ENCODE measurements at regions not wholly inside any gene's neighbourhood (a gene's known extent, or its start where the extent isn't known, plus 50 kb on each side); places are given as distances from the start of the nearest gene placed in this dataset.

DNA sequence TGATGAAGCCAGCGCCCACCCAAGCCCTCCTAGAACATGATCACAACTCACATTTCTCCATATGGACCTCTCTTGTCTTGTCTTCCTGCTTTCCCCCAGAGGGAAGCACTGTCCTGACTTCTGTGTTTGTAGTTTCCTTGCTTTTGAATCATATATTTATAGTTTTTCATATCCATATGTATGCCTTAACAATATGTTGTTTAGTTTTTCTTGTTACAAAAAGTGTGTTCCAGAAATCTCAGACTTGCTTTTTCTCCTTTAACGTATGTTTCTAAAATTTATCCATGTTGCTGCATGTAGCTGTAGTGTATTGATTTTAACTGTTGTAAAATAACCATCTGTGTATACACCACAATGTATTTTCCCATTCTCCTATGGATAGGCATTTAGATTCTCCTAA lies 182.0 kb upstream of the SMIM23 start:
- H3K4me3 ChIP-seq = no peak overlapping the region
- no peaks in the 10 kb centered on the region for H3K4me1 ChIP-seq (ENCODE audit: insufficient read depth)
- no peaks in the 10 kb centered on the region for H3K79me2 ChIP-seq (ENCODE audit: insufficient read depth)
- no peaks in the 10 kb centered on the region for H4K20me1 ChIP-seq (ENCODE audit: insufficient read depth)
- TF ChIP-seq EZH2 (IDR thresholded peaks at IDR 0.05; ENCODE audit: insufficient read depth, poor library complexity, severe bottlenecking) (no peak), EZH2phosphoT487 (IDR thresholded peaks at IDR 0.05; ENCODE audit: insufficient read depth, low read depth) (no peak)
- H2AFZ ChIP-seq = no peak overlapping the region
- no peaks in the 10 kb centered on the region for H3K9me2 ChIP-seq (ENCODE audit: insufficient read depth)
- 79 to 89% methylated on average over 2 of the region's 2 CpGs for WGBS, 2 experiments (ENCODE audit: low coverage in 1 of 2, low lambda C conversion rate in 2 of 2, missing lambda C conversion rate in 2 of 2)
- no peaks in the 10 kb centered on the region for H3K36me3 ChIP-seq (ENCODE audit: low read depth)
- no peak overlapping the region for H3K9ac ChIP-seq
- in situ Hi-C loops (cut with MboI) = no loop called here
- H3K4me2 ChIP-seq (ENCODE audit: unreplicated experiment) = no peak overlapping the region
- no peak overlapping the region for H3K27ac ChIP-seq
- H3K9me3 ChIP-seq (ENCODE audit: low read depth) = no peaks in the 10 kb centered on the region
- peaks cover 26% of the 10 kb centered on the region for H3K27me3 ChIP-seq (replicated peaks; ENCODE audit: insufficient read depth)
- no peak for DNase-seq
- H3F3A ChIP-seq (ENCODE audit: insufficient read depth) = no peaks in the 10 kb centered on the region

GRCh38 chr5:171604195-171604594 lies 181.4 kb upstream of the SMIM23 start:
- Histone ChIP-seq H3K27ac (no peak overlapping the region), H3K9me2 (ENCODE audit: insufficient read depth) (no peaks in the 10 kb centered on the region), H3K9ac (no peak overlapping the region), H3K4me1 (ENCODE audit: insufficient read depth) (no peaks in the 10 kb centered on the region), H3K36me3 (ENCODE audit: low read depth) (no peaks in the 10 kb centered on the region), H4K20me1 (ENCODE audit: insufficient read depth) (no peaks in the 10 kb centered on the region), H3K4me2 (ENCODE audit: unreplicated experiment) (no peak overlapping the region), H3K4me3 (no peak overlapping the region), H3K27me3 (replicated peaks; ENCODE audit: insufficient read depth) (peaks cover 26% of the 10 kb centered on the region), H3K79me2 (ENCODE audit: insufficient read depth) (no peaks in the 10 kb centered on the region), H3F3A (ENCODE audit: insufficient read depth) (no peaks in the 10 kb centered on the region), H3K9me3 (ENCODE audit: low read depth) (no peaks in the 10 kb centered on the region), H2AFZ (no peak overlapping the region)
- no peak for DNase-seq
- in situ Hi-C loops (cut with MboI) = no loop called here
- TF ChIP-seq EZH2 (IDR thresholded peaks at IDR 0.05; ENCODE audit: insufficient read depth, poor library complexity, severe bottlenecking) (no peak), EZH2phosphoT487 (IDR thresholded peaks at IDR 0.05; ENCODE audit: insufficient read depth, low read depth) (no peak)

DNA sequence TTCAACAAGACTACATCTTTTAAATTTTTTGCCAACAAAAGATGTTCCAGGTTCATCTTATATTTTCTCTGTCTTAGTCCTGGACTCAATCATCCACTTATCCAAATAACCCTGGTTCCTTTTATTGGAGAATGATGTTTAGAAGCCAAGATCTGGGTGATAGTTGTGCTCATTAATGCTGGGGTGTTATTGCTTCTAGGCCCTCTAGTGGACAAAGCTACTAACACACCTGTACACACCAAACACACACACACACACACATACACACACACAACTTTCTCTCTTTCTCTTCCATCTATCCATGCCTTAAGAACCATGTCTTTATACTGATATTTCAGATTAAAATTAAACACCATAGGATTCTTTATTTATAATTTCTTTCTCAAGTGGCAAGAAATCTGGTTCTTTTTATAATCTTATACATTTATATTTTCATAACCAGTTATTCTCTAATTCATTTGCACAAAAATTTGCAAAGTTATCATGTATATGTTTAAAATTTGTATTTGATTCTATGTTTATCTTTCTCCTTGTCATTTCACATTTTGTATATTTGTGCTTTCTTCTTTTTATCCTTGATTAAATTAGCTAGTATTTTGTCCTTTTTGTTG lies 179.1 kb upstream of the SMIM23 start:
- peak; percentile 38 for DNase-seq

DNA sequence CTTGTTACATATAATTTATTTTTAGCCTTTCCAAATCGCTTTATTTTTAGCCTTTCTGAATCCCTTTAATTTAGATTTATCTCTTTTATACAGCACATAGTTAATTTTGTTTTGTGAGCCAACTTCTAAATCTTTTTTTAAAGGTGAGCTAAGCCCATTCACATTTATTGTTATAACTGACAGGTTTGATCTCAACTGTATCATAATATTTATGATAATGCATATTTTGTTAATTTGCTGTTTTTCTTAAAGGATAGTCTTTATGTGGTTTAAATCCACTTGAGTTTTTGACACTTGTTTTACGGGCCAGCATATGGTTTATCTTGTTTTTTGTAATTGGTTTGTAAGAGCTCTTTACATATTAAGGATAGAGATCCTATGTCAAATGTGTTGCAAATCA lies 177.8 kb upstream of the SMIM23 start:
- H3K79me2 ChIP-seq (ENCODE audit: insufficient read depth) = no peaks in the 10 kb centered on the region
- no peak overlapping the region for H3K27ac ChIP-seq
- no peaks in the 10 kb centered on the region for H4K20me1 ChIP-seq (ENCODE audit: insufficient read depth)
- in situ Hi-C loops (cut with MboI) = no loop called here
- no peaks in the 10 kb centered on the region for H3K9me2 ChIP-seq (ENCODE audit: insufficient read depth)
- TF ChIP-seq EZH2 (IDR thresholded peaks at IDR 0.05; ENCODE audit: insufficient read depth, poor library complexity, severe bottlenecking) (no peak), EZH2phosphoT487 (IDR thresholded peaks at IDR 0.05; ENCODE audit: insufficient read depth, low read depth) (no peak)
- H3K9ac ChIP-seq = no peak overlapping the region
- no peak overlapping the region for H2AFZ ChIP-seq
- no peaks in the 10 kb centered on the region for H3K36me3 ChIP-seq (ENCODE audit: low read depth)
- no peak for DNase-seq
- no peaks in the 10 kb centered on the region for H3K4me1 ChIP-seq (ENCODE audit: insufficient read depth)
- H3K27me3 ChIP-seq (replicated peaks; ENCODE audit: insufficient read depth) = peaks cover 19% of the 10 kb centered on the region
- H3K9me3 ChIP-seq (ENCODE audit: low read depth) = no peaks in the 10 kb centered on the region
- 41% methylated on average over 2 of the region's 2 CpGs for WGBS, 2 experiments (ENCODE audit: low coverage in 1 of 2, low lambda C conversion rate in 2 of 2, missing lambda C conversion rate in 2 of 2)
- no peak overlapping the region for H3K4me2 ChIP-seq (ENCODE audit: unreplicated experiment)
- H3K4me3 ChIP-seq = no peak overlapping the region
- no peaks in the 10 kb centered on the region for H3F3A ChIP-seq (ENCODE audit: insufficient read depth)

More for the DNA sequence above, 179.1 kb upstream of the SMIM23 start:
- Histone ChIP-seq H4K20me1 (ENCODE audit: insufficient read depth) (no peaks in the 10 kb centered on the region), H3K4me3 (no peak overlapping the region), H3F3A (ENCODE audit: insufficient read depth) (no peaks in the 10 kb centered on the region), H3K36me3 (ENCODE audit: low read depth) (no peaks in the 10 kb centered on the region), H3K27me3 (replicated peaks; ENCODE audit: insufficient read depth) (peaks cover 26% of the 10 kb centered on the region), H3K79me2 (ENCODE audit: insufficient read depth) (no peaks in the 10 kb centered on the region), H3K9me3 (ENCODE audit: low read depth) (no peaks in the 10 kb centered on the region), H3K27ac (no peak overlapping the region), H3K9ac (no peak overlapping the region), H2AFZ (no peak overlapping the region), H3K4me1 (ENCODE audit: insufficient read depth) (no peaks in the 10 kb centered on the region), H3K9me2 (ENCODE audit: insufficient read depth) (no peaks in the 10 kb centered on the region), H3K4me2 (ENCODE audit: unreplicated experiment) (no peak overlapping the region)
- no peak for TF ChIP-seq EZH2phosphoT487 (IDR thresholded peaks at IDR 0.05; ENCODE audit: insufficient read depth, low read depth)
- TF ChIP-seq EZH2 (IDR thresholded peaks at IDR 0.05; ENCODE audit: insufficient read depth, poor library complexity, severe bottlenecking) = no peak
- in situ Hi-C loops (cut with MboI) = no loop called here

Data from GM23248 (cell line).